ENCODE measurements at regions not wholly inside any gene's neighbourhood (a gene's known extent, or its start where the extent isn't known, plus 50 kb on each side); places are given as distances from the start of the nearest gene placed in this dataset.

GRCh38 chr2:194709840-194710239 lies 947.2 kb upstream of the SLC39A10 start:
- TF ChIP-seq EZH2 (IDR thresholded peaks at IDR 0.05; ENCODE audit: borderline replicate concordance, insufficient read depth, low read depth, low read length, poor library complexity, severe bottlenecking) (no peak), CTCF (IDR thresholded peaks at IDR 0.05) (no peak)
- Mint-ChIP-seq H3K9me3 (ENCODE audit: insufficient read depth) (no peaks in the 10 kb centered on the region), H3K27ac (no peak overlapping the region), H3K4me1 (no peaks in the 10 kb centered on the region), H3K4me3 (no peak overlapping the region), H3K27me3 (no peaks in the 10 kb centered on the region)
- Histone ChIP-seq H2AFZ (ENCODE audit: insufficient read depth, low read depth, low read length, poor library complexity, severe bottlenecking) (no peak overlapping the region), H3K36me3 (replicated peaks in 1 of 2; ENCODE audit: control extremely low read depth in 1 of 2, control insufficient read depth in 1 of 2, extremely low read depth in 1 of 2, insufficient read depth in 2 of 2, low read length in 1 of 2) (no peaks in the 10 kb centered on the region), H3K9ac (ENCODE audit: low read length) (no peak overlapping the region), H3K79me2 (ENCODE audit: control insufficient read depth, insufficient read depth, low read length) (no peaks in the 10 kb centered on the region), H3K4me2 (replicated peaks; ENCODE audit: low read depth, low read length, poor library complexity, severe bottlenecking) (no peak overlapping the region), H3K27ac (ENCODE audit: low read length in 2 of 2) (no peak overlapping the region), H3K9me3 (ENCODE audit: control extremely low read depth in 1 of 3, control insufficient read depth in 2 of 3, insufficient read depth in 1 of 3, low read length in 2 of 3) (no peaks in the 10 kb centered on the region), H3K4me3 (ENCODE audit: control extremely low read depth in 1 of 5, extremely low read depth in 1 of 5, insufficient read depth in 1 of 5, low read depth in 2 of 5, low read length in 4 of 5) (no peak overlapping the region), H3K27me3 (replicated peaks in 1 of 4; ENCODE audit: control extremely low read depth in 1 of 4, control insufficient read depth in 3 of 4, insufficient read depth in 4 of 4, low read length in 3 of 4) (no peaks in the 10 kb centered on the region), H4K20me1 (ENCODE audit: control insufficient read depth, insufficient read depth, low read length, poor library complexity, severe bottlenecking) (no peaks in the 10 kb centered on the region), H3K4me1 (ENCODE audit: control insufficient read depth in 2 of 2, insufficient read depth in 2 of 2, low read length in 2 of 2) (no peaks in the 10 kb centered on the region)
- ChIA-PET CTCF (no interaction called here), POLR2A (no interaction called here)
- no CpG with 5 or more reads among the region's 3 CpGs for WGBS (ENCODE audit: insufficient coverage)
- no peak for ATAC-seq (ENCODE audit: low read depth)
- intact Hi-C loops (cut with micrococcal nuclease), result no loop called here
- no peak for DNase-seq

DNA sequence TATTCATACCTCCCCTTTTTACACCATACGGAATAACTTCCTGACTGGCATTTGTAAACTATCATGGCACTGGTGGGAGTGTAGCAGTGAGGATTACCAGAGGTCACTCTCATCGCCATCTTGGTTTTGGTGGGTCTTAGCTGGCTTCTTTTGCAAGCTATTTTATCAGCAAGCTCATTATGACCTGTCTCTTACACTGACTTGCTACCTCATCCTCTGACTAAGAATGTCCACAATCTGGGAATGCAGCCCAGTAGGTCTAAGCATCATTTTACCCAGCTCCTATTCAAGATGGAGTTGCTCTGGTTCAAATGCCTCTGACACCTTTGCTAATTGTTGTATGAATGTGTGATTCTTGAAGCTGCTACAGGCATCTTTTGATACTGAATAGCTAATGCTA lies 950.8 kb upstream of the SLC39A10 start:
- Histone ChIP-seq H3K4me3 (ENCODE audit: control extremely low read depth in 1 of 5, extremely low read depth in 1 of 5, insufficient read depth in 1 of 5, low read depth in 2 of 5, low read length in 4 of 5) (no peak overlapping the region), H3K27ac (ENCODE audit: low read length in 2 of 2) (no peak overlapping the region), H3K4me2 (replicated peaks; ENCODE audit: low read depth, low read length, poor library complexity, severe bottlenecking) (no peak overlapping the region), H3K9me3 (ENCODE audit: control extremely low read depth in 1 of 3, control insufficient read depth in 2 of 3, insufficient read depth in 1 of 3, low read length in 2 of 3) (no peaks in the 10 kb centered on the region), H3K9ac (ENCODE audit: low read length) (no peak overlapping the region), H4K20me1 (ENCODE audit: control insufficient read depth, insufficient read depth, low read length, poor library complexity, severe bottlenecking) (no peaks in the 10 kb centered on the region), H3K4me1 (ENCODE audit: control insufficient read depth in 2 of 2, insufficient read depth in 2 of 2, low read length in 2 of 2) (no peaks in the 10 kb centered on the region), H3K79me2 (ENCODE audit: control insufficient read depth, insufficient read depth, low read length) (no peaks in the 10 kb centered on the region), H3K27me3 (replicated peaks in 1 of 4; ENCODE audit: control extremely low read depth in 1 of 4, control insufficient read depth in 3 of 4, insufficient read depth in 4 of 4, low read length in 3 of 4) (no peaks in the 10 kb centered on the region), H3K36me3 (replicated peaks in 1 of 2; ENCODE audit: control extremely low read depth in 1 of 2, control insufficient read depth in 1 of 2, extremely low read depth in 1 of 2, insufficient read depth in 2 of 2, low read length in 1 of 2) (no peaks in the 10 kb centered on the region), H2AFZ (ENCODE audit: insufficient read depth, low read depth, low read length, poor library complexity, severe bottlenecking) (no peak overlapping the region)
- intact Hi-C loops (cut with micrococcal nuclease), result no loop called here
- Mint-ChIP-seq H3K4me3 (no peak overlapping the region), H3K27ac (no peak overlapping the region), H3K9me3 (ENCODE audit: insufficient read depth) (no peaks in the 10 kb centered on the region), H3K27me3 (no peaks in the 10 kb centered on the region), H3K4me1 (no peaks in the 10 kb centered on the region)
- TF ChIP-seq CTCF (IDR thresholded peaks at IDR 0.05), result no peak
- TF ChIP-seq EZH2 (IDR thresholded peaks at IDR 0.05; ENCODE audit: borderline replicate concordance, insufficient read depth, low read depth, low read length, poor library complexity, severe bottlenecking), result no peak
- no peak for DNase-seq
- WGBS (ENCODE audit: insufficient coverage), result no CpG with 5 or more reads among the region's 2 CpGs
- ATAC-seq (ENCODE audit: low read depth), result no peak
- CTCF ChIA-PET, result no interaction called here
- POLR2A ChIA-PET, result no interaction called here

Measured in B cell (primary cell).